ELR (cell line): ENCODE measurements at regions not wholly inside any gene's neighbourhood (a gene's known extent, or its start where the extent isn't known, plus 50 kb on each side); places are given as distances from the start of the nearest gene placed in this dataset.
"Not testable (repeated sequence)": the region's sequence is repeated elsewhere in the genome, so short reads cannot be mapped to it uniquely, and the experiment has no call there.

Experiments used
- DNase-seq: peaks from one replicate; pipeline ENCODE4 v3.0.0-alpha.2; 2015; ENCODE audit warnings: low read depth

- DNase-seq: no peak
Measured at GRCh38 chr20:43837856-43838702, 76.6 kb upstream of the TOX2 start.

GRCh38 chr20:43836790-43837189 lies 77.9 kb upstream of the TOX2 start:
- no peak for DNase-seq

- DNase-seq: no peak
Measured at GRCh38 chr20:43835944-43836508, 78.6 kb upstream of the TOX2 start.

- no peak for DNase-seq
Measured at GRCh38 chr20:43833511-43834395, 80.9 kb upstream of the TOX2 start.

GRCh38 chr20:43832961-43833360 lies 81.7 kb upstream of the TOX2 start:
- no peak for DNase-seq

- no peak for DNase-seq
Measured at GRCh38 chr20:43832096-43832816, 82.4 kb upstream of the TOX2 start.

GRCh38 chr20:43831481-43832065 lies 83.1 kb upstream of the TOX2 start:
- DNase-seq: no peak

GRCh38 chr20:43830883-43831282 lies 83.8 kb upstream of the TOX2 start:
- DNase-seq: no peak

GRCh38 chr20:43829951-43830690 lies 84.5 kb upstream of the TOX2 start:
- no peak for DNase-seq

GRCh38 chr20:43827940-43828562 lies 86.6 kb upstream of the TOX2 start:
- DNase-seq: no peak

GRCh38 chr20:43826943-43827342 lies 87.7 kb upstream of the TOX2 start:
- not testable (repeated sequence) for DNase-seq

- no peak for DNase-seq
Measured at GRCh38 chr20:43825581-43825980, 89.1 kb upstream of the TOX2 start.

- DNase-seq: no peak
Measured at GRCh38 chr20:43825051-43825402, 89.6 kb upstream of the TOX2 start.

- peak; percentile 34 for DNase-seq
Measured at GRCh38 chr20:43824309-43825050, 90.2 kb upstream of the TOX2 start.

- DNase-seq: no peak
Measured at GRCh38 chr20:43821795-43822194, 92.9 kb upstream of the TOX2 start.

GRCh38 chr20:43820731-43821330 lies 93.8 kb upstream of the TOX2 start:
- no peak for DNase-seq

GRCh38 chr20:43812216-43812615 lies 85.4 kb upstream of the GTSF1L start:
- no peak for DNase-seq

GRCh38 chr20:43809206-43809819 lies 82.5 kb upstream of the GTSF1L start:
- no peak for DNase-seq

GRCh38 chr20:43804781-43805180 lies 78.0 kb upstream of the GTSF1L start:
- DNase-seq: no peak
